LNCaP clone FGC (cell line): ENCODE measurements at regions not wholly inside any gene's neighbourhood (a gene's known extent, or its start where the extent isn't known, plus 50 kb on each side); places are given as distances from the start of the nearest gene placed in this dataset.

Experiments
- DNase-seq: peaks from one replicate; pipeline ENCODE4 v3.0.0-alpha.2; 2011; ENCODE audit warnings: low read depth
- H3K4me3 ChIP-seq: 2 replicates; pipeline ENCODE4 v1.5.1; 2011; ENCODE audit warnings: mild to moderate bottlenecking, low read depth, low read length, control low read depth
- CTCF ChIP-seq: IDR thresholded peaks from 2 replicates; pipeline ENCODE4 v1.5.1; 2012; ENCODE audit warnings: mild to moderate bottlenecking; ENCODE audit not compliant: control insufficient read depth, insufficient read depth; ENCODE audit errors: extremely low read depth

DNA sequence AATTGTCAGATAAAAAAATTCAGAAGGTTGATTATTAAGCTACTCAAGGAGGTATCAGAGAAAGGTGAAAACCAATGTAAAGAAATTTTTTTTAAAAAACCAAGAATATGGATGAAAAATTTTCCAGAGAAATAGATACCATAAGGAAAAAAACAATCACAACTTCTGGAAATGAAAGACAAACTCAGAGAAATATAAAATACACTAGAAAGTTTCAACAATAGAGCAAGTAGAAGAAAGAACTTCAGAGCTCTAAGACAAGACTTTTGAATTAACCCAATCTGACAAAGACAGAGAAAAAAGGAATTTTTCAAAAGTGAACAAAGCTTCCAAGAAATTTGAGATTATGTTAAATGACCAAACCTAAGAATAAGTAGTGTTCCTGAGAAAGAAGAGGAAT lies 62.9 kb upstream of the TEAD1 start:
- no peak for DNase-seq
- H3K4me3 ChIP-seq, result no peak overlapping the region
- no peak for TF ChIP-seq CTCF

- TF ChIP-seq CTCF, result no peak
- DNase-seq, result no peak
These were observed 56.6 kb upstream of the TEAD1 start for GRCh38 chr11:12617632-12618031.

DNA sequence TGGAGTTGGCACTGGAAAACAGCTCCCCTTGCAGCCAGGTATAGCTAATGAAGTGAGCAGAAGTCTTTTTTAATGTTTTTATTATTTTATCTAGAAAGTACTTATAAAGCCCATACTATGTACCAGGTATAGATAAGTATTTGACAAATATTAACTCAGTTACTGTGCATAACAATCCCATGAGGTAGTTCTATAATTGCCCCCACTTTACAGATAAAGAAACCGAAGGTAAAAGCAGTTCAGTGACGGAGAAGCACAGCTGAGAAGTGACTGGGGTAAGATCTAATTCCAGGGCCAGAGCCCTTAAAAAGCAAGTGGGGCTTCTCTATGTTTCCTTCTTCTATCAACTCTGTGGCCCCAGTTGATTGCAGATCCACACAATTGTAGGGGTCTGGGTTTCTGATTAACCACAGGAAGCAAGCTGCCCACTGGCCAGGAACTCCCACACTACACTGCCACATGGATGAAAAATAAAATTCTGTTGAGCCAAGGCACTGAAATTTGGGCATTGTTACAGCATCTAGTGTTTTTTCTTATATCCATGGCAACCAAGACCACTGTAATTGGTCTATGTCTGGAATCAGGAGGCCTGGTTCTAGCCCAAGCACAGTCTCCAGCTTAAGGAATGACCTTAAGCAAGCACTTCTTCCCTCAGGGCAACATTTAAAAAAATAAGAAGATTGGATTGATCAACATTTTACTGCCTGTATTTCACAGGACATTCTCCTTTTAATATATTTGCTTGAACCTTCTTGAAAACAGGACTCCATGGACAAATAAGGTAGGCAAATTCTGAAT lies 55.3 kb upstream of the TEAD1 start:
- DNase-seq, result no peak
- no peak overlapping the region for H3K4me3 ChIP-seq
- no peak for TF ChIP-seq CTCF

More at GRCh38 chr11:12617632-12618031, 56.6 kb upstream of the TEAD1 start:
- H3K4me3 ChIP-seq, result no peak overlapping the region

- no peak overlapping the region for H3K4me3 ChIP-seq
- TF ChIP-seq CTCF, result no peak
- no peak for DNase-seq
These were observed 50.4 kb upstream of the TEAD1 start for GRCh38 chr11:12623869-12624268.
